CD4-positive, alpha-beta T cell (primary cell): ENCODE measurements at regions not wholly inside any gene's neighbourhood (a gene's known extent, or its start where the extent isn't known, plus 50 kb on each side); places are given as distances from the start of the nearest gene placed in this dataset.

ENCODE experiments used
- ATAC-seq: fragments of 200-7000 bp; cut with Tn5 transposase; one replicate; pipeline ENCODE4 v1.10.0; 2022; ENCODE audit warnings: mild to moderate bottlenecking; ENCODE audit not compliant: poor library complexity
- CTCF ChIA-PET: fragments of 350-600 bp; sonication (Branson Sonifier 250); formaldehyde crosslinking; loops from one replicate; lab custom pipeline; 2021; ENCODE audit warnings: antibody characterized with exemption, inconsistent platforms; lab: Charles Lee
- POLR2A ChIA-PET: fragments of 350-600 bp; sonication (Branson Sonifier 250); formaldehyde crosslinking; loops from one replicate; lab custom pipeline; 2021; ENCODE audit warnings: antibody characterized with exemption, inconsistent platforms; lab: Charles Lee
- DNase-seq, 14 experiments: peaks; one replicate each; pipeline ENCODE4 v3.0.0-alpha.2; 2013 to 2020; ENCODE audit warnings: mixed read lengths in 2 of 14
- H3K27ac ChIP-seq, 2 donors: one replicate each; pipeline versions ENCODE4 v1.5.1 to v1.7.0; 2013; ENCODE audit warnings: low read length in 2 of 2, low read depth in 1 of 2, mild to moderate bottlenecking in 1 of 2
- H3K27me3 ChIP-seq, 2 experiments: 1 replicate in 1 of 2; 2 replicates in 1 of 2; pipeline versions ENCODE4 v1.6.1 to v1.7.0; 2013; ENCODE audit warnings: low read length in 2 of 2, control low read depth in 1 of 2, mild to moderate bottlenecking in 1 of 2, moderate library complexity in 1 of 2; ENCODE audit not compliant: insufficient read depth in 2 of 2, control insufficient read depth in 1 of 2
- H3K36me3 ChIP-seq: one replicate; pipeline ENCODE4 v1.6.1; 2013; ENCODE audit warnings: low read length, control low read depth; ENCODE audit not compliant: insufficient read depth
- H3K4me1 ChIP-seq: one replicate; pipeline ENCODE4 v1.6.1; 2013; ENCODE audit warnings: low read length, control low read depth; ENCODE audit not compliant: insufficient read depth
- H3K4me3 ChIP-seq: one replicate; pipeline ENCODE4 v1.5.1; 2013; ENCODE audit warnings: mild to moderate bottlenecking, low read length, moderate library complexity
- H3K9me3 ChIP-seq, 2 experiments: 1 replicate in 1 of 2; 2 replicates in 1 of 2; pipeline versions ENCODE4 v1.6.1 to v1.7.0; 2013; ENCODE audit warnings: low read length in 2 of 2, mild to moderate bottlenecking in 2 of 2, control low read depth in 1 of 2, moderate library complexity in 1 of 2; ENCODE audit not compliant: control insufficient read depth in 1 of 2, insufficient read depth in 1 of 2
- H3K27ac Mint-ChIP-seq: one replicate; pipeline ENCODE4 v1.8.0; 2020; ENCODE audit warnings: mixed read lengths
- H3K27me3 Mint-ChIP-seq: one replicate; pipeline ENCODE4 v1.8.0; 2021; ENCODE audit warnings: mixed read lengths
- H3K36me3 Mint-ChIP-seq: one replicate; pipeline ENCODE4 v1.8.0; 2021; ENCODE audit warnings: low read depth, mixed read lengths
- H3K4me1 Mint-ChIP-seq: one replicate; pipeline ENCODE4 v1.8.0; 2021; ENCODE audit warnings: low read depth, mixed read lengths
- H3K4me3 Mint-ChIP-seq: one replicate; pipeline ENCODE4 v1.8.0; 2020; ENCODE audit warnings: mild to moderate bottlenecking, mixed read lengths
- H3K9me3 Mint-ChIP-seq: one replicate; pipeline ENCODE4 v1.8.0; 2020; ENCODE audit warnings: mixed read lengths
- intact Hi-C, 2 experiments: fragments of 100-400 bp; cut with DNase I in 1 of 2; cut with micrococcal nuclease in 1 of 2; formaldehyde crosslinking; loops; one replicate each; pipeline versions ENCODE4 v1.15.1 to v1.9.0; 2023 to 2025; cut with DNase I, micrococcal nuclease
- TF ChIP-seq, protein P1 (sequence below): fragments of 200-600 bp; IDR thresholded peaks from one replicate; pipeline ENCODE4 v1.8.0; 2022; ENCODE audit warnings: antibody characterized with exemption, mild to moderate bottlenecking

DNA sequence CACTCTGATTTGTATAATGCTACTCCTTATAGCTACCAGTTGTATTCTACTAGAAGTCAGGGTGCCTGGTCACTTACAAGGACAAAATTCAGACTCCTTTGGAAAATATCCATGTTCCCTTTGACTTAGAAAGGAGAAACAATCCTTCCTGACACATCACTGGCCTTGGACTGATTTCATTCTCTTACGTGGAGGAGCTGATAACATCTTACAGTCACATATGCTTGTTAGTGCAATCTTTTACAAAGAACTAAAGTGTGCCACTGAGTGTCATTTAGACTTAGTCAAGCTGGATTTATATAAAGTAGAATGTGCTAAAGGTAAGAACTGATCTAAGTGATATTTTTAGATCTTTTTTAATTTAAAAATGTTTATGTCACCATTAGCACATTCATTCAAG lies 131.0 kb upstream of the TMTC2 start:
- ATAC-seq (no peak), DNase-seq (no peak)
- Histone ChIP-seq H3K4me1 (no peaks in the 10 kb centered on the region), H3K4me3 (no peak overlapping the region), H3K9me3 (peaks cover 0 to 16% of the 10 kb centered on the region in 2 experiments), H3K27ac (no peak overlapping the region), H3K36me3 (no peaks in the 10 kb centered on the region), H3K27me3 (no peaks in the 10 kb centered on the region)
- H3K36me3 Mint-ChIP-seq, result no peaks in the 10 kb centered on the region
- H3K27ac Mint-ChIP-seq, result no peak overlapping the region
- TF ChIP-seq, protein P1, sequence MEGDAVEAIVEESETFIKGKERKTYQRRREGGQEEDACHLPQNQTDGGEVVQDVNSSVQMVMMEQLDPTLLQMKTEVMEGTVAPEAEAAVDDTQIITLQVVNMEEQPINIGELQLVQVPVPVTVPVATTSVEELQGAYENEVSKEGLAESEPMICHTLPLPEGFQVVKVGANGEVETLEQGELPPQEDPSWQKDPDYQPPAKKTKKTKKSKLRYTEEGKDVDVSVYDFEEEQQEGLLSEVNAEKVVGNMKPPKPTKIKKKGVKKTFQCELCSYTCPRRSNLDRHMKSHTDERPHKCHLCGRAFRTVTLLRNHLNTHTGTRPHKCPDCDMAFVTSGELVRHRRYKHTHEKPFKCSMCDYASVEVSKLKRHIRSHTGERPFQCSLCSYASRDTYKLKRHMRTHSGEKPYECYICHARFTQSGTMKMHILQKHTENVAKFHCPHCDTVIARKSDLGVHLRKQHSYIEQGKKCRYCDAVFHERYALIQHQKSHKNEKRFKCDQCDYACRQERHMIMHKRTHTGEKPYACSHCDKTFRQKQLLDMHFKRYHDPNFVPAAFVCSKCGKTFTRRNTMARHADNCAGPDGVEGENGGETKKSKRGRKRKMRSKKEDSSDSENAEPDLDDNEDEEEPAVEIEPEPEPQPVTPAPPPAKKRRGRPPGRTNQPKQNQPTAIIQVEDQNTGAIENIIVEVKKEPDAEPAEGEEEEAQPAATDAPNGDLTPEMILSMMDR, result no peak
- ChIA-PET POLR2A (no interaction called here), CTCF (no interaction called here)
- no peaks in the 10 kb centered on the region for H3K27me3 Mint-ChIP-seq
- H3K4me1 Mint-ChIP-seq, result no peaks in the 10 kb centered on the region
- intact Hi-C loops, result no loop called here
- peaks cover 7% of the 10 kb centered on the region for H3K9me3 Mint-ChIP-seq
- H3K4me3 Mint-ChIP-seq, result no peak overlapping the region

DNA sequence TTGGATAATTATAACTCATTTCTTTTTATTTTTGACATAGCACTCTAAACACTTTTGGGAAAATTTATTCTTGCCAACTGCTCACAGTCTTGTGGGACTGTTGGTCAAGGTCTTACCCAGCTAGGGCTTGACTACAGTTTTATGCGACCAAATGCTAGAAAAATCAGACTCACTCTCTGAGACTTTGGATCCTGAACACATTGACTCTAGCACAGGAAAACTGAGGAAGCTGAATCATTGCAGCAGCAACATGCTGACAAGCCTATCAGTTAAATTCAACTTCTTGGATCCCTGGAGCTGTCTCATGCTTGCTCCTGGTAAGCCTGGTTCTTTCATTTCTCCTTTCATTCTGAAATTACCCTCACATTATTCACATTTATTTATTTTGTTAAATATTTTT lies 120.7 kb upstream of the TMTC2 start:
- Mint-ChIP-seq H3K9me3 (no peaks in the 10 kb centered on the region), H3K27me3 (no peaks in the 10 kb centered on the region), H3K36me3 (no peaks in the 10 kb centered on the region), H3K4me1 (no peaks in the 10 kb centered on the region), H3K4me3 (no peak overlapping the region), H3K27ac (no peak overlapping the region)
- ChIA-PET POLR2A (no interaction called here), CTCF (no interaction called here)
- ATAC-seq, result no peak
- no peak overlapping the region for H3K27ac ChIP-seq
- H3K4me1 ChIP-seq, result no peaks in the 10 kb centered on the region
- no peaks in the 10 kb centered on the region for H3K9me3 ChIP-seq
- no peak for DNase-seq
- no peaks in the 10 kb centered on the region for H3K27me3 ChIP-seq
- intact Hi-C loops, result no loop called here
- no peak overlapping the region for H3K4me3 ChIP-seq
- TF ChIP-seq, protein P1, result no peak
- no peaks in the 10 kb centered on the region for H3K36me3 ChIP-seq

DNA sequence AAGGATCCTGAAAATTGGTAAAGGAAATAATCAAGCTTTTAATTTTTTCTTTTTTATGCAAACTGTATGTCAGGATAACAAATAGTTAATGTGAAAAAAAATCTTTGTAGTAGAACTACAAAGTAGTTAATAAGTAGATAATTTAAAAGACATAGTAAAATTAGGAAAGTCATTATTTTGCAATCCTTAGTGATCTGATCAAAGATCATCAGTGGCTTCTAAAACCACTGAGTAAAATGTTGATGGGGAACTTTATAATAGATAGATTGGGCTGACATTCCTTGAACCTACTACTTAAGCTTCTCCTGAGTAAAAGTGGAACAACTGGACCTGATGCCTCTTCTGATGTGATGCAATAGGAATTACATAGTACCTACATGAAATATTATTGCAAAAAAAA lies 119.0 kb upstream of the TMTC2 start:
- intact Hi-C loops, result no loop called here
- no peaks in the 10 kb centered on the region for H3K4me1 Mint-ChIP-seq
- H3K9me3 ChIP-seq, result no peaks in the 10 kb centered on the region
- no peaks in the 10 kb centered on the region for H3K27me3 ChIP-seq
- no peak overlapping the region for H3K27ac ChIP-seq
- ChIA-PET CTCF (no interaction called here), POLR2A (no interaction called here)
- TF ChIP-seq, protein P1, result no peak
- H3K9me3 Mint-ChIP-seq, result no peaks in the 10 kb centered on the region
- no peaks in the 10 kb centered on the region for H3K36me3 ChIP-seq
- no peaks in the 10 kb centered on the region for H3K4me1 ChIP-seq
- no peak overlapping the region for H3K4me3 Mint-ChIP-seq
- no peak for DNase-seq
- no peak for ATAC-seq
- no peak overlapping the region for H3K4me3 ChIP-seq
- H3K27me3 Mint-ChIP-seq, result no peaks in the 10 kb centered on the region
- no peak overlapping the region for H3K27ac Mint-ChIP-seq
- no peaks in the 10 kb centered on the region for H3K36me3 Mint-ChIP-seq
